ENCODE measurements at regions not wholly inside any gene's neighbourhood (a gene's known extent, or its start where the extent isn't known, plus 50 kb on each side); places are given as distances from the start of the nearest gene placed in this dataset.

DNA sequence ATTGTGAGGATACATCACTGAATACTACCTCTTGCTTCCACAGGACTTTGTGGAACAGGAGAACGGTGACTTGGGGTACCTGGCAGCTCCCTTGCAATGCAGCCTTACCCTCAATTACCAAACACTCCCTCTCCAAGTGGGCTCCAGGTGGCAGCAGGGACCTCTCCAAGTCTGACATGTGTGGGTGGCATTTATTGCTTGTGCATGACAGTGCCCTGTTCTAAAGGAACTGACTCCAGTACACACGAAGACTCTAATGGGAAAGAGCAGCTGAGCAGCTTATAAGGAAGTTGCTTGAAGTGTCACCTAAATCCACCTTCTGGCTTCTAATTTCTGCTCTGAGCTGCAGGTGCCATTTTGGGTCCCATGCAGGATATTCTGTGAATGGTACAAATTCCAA is 174.1 kb upstream of the SLCO3A1 start:
- TF ChIP-seq POLR2AphosphoS5 (IDR thresholded peaks at IDR 0.05) (no peak), POLR2A (IDR thresholded peaks at IDR 0.05) (no peak)
- TF ChIP-seq, protein P1, sequence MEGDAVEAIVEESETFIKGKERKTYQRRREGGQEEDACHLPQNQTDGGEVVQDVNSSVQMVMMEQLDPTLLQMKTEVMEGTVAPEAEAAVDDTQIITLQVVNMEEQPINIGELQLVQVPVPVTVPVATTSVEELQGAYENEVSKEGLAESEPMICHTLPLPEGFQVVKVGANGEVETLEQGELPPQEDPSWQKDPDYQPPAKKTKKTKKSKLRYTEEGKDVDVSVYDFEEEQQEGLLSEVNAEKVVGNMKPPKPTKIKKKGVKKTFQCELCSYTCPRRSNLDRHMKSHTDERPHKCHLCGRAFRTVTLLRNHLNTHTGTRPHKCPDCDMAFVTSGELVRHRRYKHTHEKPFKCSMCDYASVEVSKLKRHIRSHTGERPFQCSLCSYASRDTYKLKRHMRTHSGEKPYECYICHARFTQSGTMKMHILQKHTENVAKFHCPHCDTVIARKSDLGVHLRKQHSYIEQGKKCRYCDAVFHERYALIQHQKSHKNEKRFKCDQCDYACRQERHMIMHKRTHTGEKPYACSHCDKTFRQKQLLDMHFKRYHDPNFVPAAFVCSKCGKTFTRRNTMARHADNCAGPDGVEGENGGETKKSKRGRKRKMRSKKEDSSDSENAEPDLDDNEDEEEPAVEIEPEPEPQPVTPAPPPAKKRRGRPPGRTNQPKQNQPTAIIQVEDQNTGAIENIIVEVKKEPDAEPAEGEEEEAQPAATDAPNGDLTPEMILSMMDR (IDR thresholded peaks at IDR 0.05), result no peak
- Histone ChIP-seq H3K9me3 (no peaks in the 10 kb centered on the region), H3K36me3 (no peaks in the 10 kb centered on the region), H3K27me3 (replicated peaks; ENCODE audit: insufficient read depth) (no peaks in the 10 kb centered on the region), H3K27ac (no peak overlapping the region), H3K4me3 (no peak overlapping the region), H3K4me1 (replicated peaks) (no peaks in the 10 kb centered on the region)
- intact Hi-C loops (cut with DNase I), result no loop called here
- 46% methylated on average over 2 of the region's 2 CpGs for WGBS
- DNase-seq (ENCODE audit: low spot score), result no peak

- H3K4me3 ChIP-seq, result no peak overlapping the region
- TF ChIP-seq POLR2AphosphoS5 (IDR thresholded peaks at IDR 0.05) (no peak), POLR2A (IDR thresholded peaks at IDR 0.05) (no peak)
- TF ChIP-seq, protein P1 (IDR thresholded peaks at IDR 0.05), result no peak
- DNase-seq (ENCODE audit: low spot score), result no peak
- H3K36me3 ChIP-seq, result no peaks in the 10 kb centered on the region
- intact Hi-C loops (cut with DNase I), result no loop called here
- no peaks in the 10 kb centered on the region for H3K9me3 ChIP-seq
- WGBS, result 92% methylated on average over 1 of the region's 1 CpG
- H3K27ac ChIP-seq, result no peak overlapping the region
- H3K4me1 ChIP-seq (replicated peaks), result no peaks in the 10 kb centered on the region
- H3K27me3 ChIP-seq (replicated peaks; ENCODE audit: insufficient read depth), result no peaks in the 10 kb centered on the region
These were observed 168.1 kb upstream of the SLCO3A1 start for GRCh38 chr15:91685436-91685835.

GRCh38 chr15:91688811-91689210 is 164.7 kb upstream of the SLCO3A1 start:
- H3K27me3 ChIP-seq (replicated peaks; ENCODE audit: insufficient read depth), result no peaks in the 10 kb centered on the region
- TF ChIP-seq, protein P1 (IDR thresholded peaks at IDR 0.05), result no peak
- TF ChIP-seq POLR2A (IDR thresholded peaks at IDR 0.05) (no peak), POLR2AphosphoS5 (IDR thresholded peaks at IDR 0.05) (no peak)
- H3K4me1 ChIP-seq (replicated peaks), result no peaks in the 10 kb centered on the region
- no peak overlapping the region for H3K4me3 ChIP-seq
- no peaks in the 10 kb centered on the region for H3K9me3 ChIP-seq
- no peaks in the 10 kb centered on the region for H3K36me3 ChIP-seq
- no peak for DNase-seq (ENCODE audit: low spot score)
- intact Hi-C loops (cut with DNase I), result no loop called here
- no peak overlapping the region for H3K27ac ChIP-seq
- WGBS, result 82% methylated on average over 3 of the region's 3 CpGs

- intact Hi-C loops (cut with DNase I), result no loop called here
- TF ChIP-seq POLR2AphosphoS5 (IDR thresholded peaks at IDR 0.05), result no peak
- TF ChIP-seq, protein P1 (IDR thresholded peaks at IDR 0.05), result no peak
- no peak for TF ChIP-seq POLR2A (IDR thresholded peaks at IDR 0.05)
- WGBS, result 79% methylated on average over 6 of the region's 6 CpGs
These were observed 164.1 kb upstream of the SLCO3A1 start for GRCh38 chr15:91689377-91689776.

GRCh38 chr15:91692596-91692995 is 160.9 kb upstream of the SLCO3A1 start:
- no peak for DNase-seq (ENCODE audit: low spot score)
- no peaks in the 10 kb centered on the region for H3K9me3 ChIP-seq
- TF ChIP-seq POLR2A (IDR thresholded peaks at IDR 0.05) (no peak), POLR2AphosphoS5 (IDR thresholded peaks at IDR 0.05) (no peak)
- TF ChIP-seq, protein P1 (IDR thresholded peaks at IDR 0.05), result no peak
- 88% methylated on average over 5 of the region's 5 CpGs for WGBS
- intact Hi-C loops (cut with DNase I), result no loop called here
- no peaks in the 10 kb centered on the region for H3K4me1 ChIP-seq (replicated peaks)
- H3K27ac ChIP-seq, result no peak overlapping the region
- H3K4me3 ChIP-seq, result no peak overlapping the region
- H3K27me3 ChIP-seq (replicated peaks; ENCODE audit: insufficient read depth), result no peaks in the 10 kb centered on the region
- no peaks in the 10 kb centered on the region for H3K36me3 ChIP-seq

More at GRCh38 chr15:91689377-91689776, 164.1 kb upstream of the SLCO3A1 start:
- Histone ChIP-seq H3K27ac (no peak overlapping the region), H3K27me3 (replicated peaks; ENCODE audit: insufficient read depth) (no peaks in the 10 kb centered on the region), H3K9me3 (no peaks in the 10 kb centered on the region), H3K4me1 (replicated peaks) (no peaks in the 10 kb centered on the region), H3K36me3 (no peaks in the 10 kb centered on the region), H3K4me3 (no peak overlapping the region)
- DNase-seq (ENCODE audit: low spot score), result no peak
